Aorta (tissue), 5 donors: ENCODE measurements at regions not wholly inside any gene's neighbourhood (a gene's known extent, or its start where the extent isn't known, plus 50 kb on each side); places are given as distances from the start of the nearest gene placed in this dataset.
"Not testable (repeated sequence)": the region's sequence is repeated elsewhere in the genome, so short reads cannot be mapped to it uniquely, and the experiment has no call there.

Source experiments
- ATAC-seq: fragments of 200-7000 bp; cut with Tn5 transposase; one replicate; pipeline ENCODE4 v1.9.1; 2022; ENCODE audit warnings: moderate library complexity; ENCODE audit not compliant: low FRiP score
- DNase-seq, 2 donors: peaks; one replicate each; pipeline ENCODE4 v3.0.0-alpha.2; 2020
- H3K27ac ChIP-seq, 2 donors: one replicate each; pipeline ENCODE4 v1.5.1; 2013; ENCODE audit warnings: low read length in 2 of 2, mild to moderate bottlenecking in 2 of 2, moderate library complexity in 2 of 2, control low read depth in 1 of 2, inconsistent platforms in 1 of 2, low read depth in 1 of 2
- H3K27me3 ChIP-seq, 2 donors: one replicate each; pipeline ENCODE4 v1.6.1; 2013; ENCODE audit warnings: control low read depth in 1 of 2, low read length in 1 of 2, mild to moderate bottlenecking in 1 of 2, moderate library complexity in 1 of 2; ENCODE audit not compliant: insufficient read depth in 2 of 2, control insufficient read depth in 1 of 2
- H3K36me3 ChIP-seq, 2 donors: one replicate each; pipeline ENCODE4 v1.6.1; 2013; ENCODE audit warnings: control low read depth in 1 of 2, low read length in 1 of 2, mild to moderate bottlenecking in 1 of 2; ENCODE audit not compliant: insufficient read depth in 2 of 2, control insufficient read depth in 1 of 2
- H3K4me1 ChIP-seq, 2 donors: one replicate each; pipeline ENCODE4 v1.6.1; 2013; ENCODE audit warnings: low read length in 2 of 2, control low read depth in 1 of 2, mild to moderate bottlenecking in 1 of 2, moderate library complexity in 1 of 2; ENCODE audit not compliant: insufficient read depth in 2 of 2, control insufficient read depth in 1 of 2
- H3K4me3 ChIP-seq, 2 donors: one replicate each; pipeline ENCODE4 v1.5.1; 2013; ENCODE audit warnings: low read length in 2 of 2, control low read depth in 1 of 2, mild to moderate bottlenecking in 1 of 2
- H3K9me3 ChIP-seq: one replicate; pipeline ENCODE4 v1.6.1; 2013; ENCODE audit warnings: mild to moderate bottlenecking, low read length; ENCODE audit not compliant: control insufficient read depth
- WGBS, 2 donors: extraction: QIAGEN DNeasy Blood & Tissue Kit; methylation state at CpG; one replicate each; pipeline ENCODE4 v1.1.7; 2013; 5-methylcytosine and 5-hydroxymethylcytosine counted together
- intact Hi-C, 2 donors: fragments of 100-400 bp; cut with DNase I; formaldehyde crosslinking; loops; one replicate each; pipeline versions ENCODE4 v1.14.2 to v1.15.0; 2022
- donor health status: healthy with polysubstance abuse.
- donor health status: Bipolar disorder and iron deficiency.
- donor health status: DM: no; HTN: no; CAD: no.
- donor health status: DM: no; HTN: no; CAD: no.
- donor health status: DM: yes; HTN: yes; CAD: no.

DNA sequence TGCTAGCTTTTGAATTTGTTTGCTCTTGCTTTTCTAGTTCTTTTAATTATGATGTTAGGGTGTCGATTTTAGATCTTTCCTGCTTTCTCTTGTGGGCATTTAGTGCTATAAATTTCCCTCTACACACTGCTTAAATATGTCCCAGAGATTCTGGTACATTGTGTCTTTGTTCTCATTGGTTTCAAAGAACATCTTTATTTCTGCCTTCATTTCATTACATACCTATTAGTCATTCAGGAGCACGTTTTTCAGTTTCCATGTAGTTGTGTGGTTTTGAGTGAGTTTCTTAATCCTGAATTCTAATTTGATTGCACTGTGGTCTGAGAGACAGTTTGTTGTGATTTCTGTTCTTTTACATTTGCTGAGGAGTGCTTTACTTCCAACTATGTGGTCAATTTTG, 51.2 kb upstream of the MB21D2 start:
- 50 to 52% methylated on average over 1 to 2 of the region's 2 CpGs for WGBS, 2 donors
- DNase-seq, H3K9me3 ChIP-seq, H3K4me3 ChIP-seq, ATAC-seq, H3K4me1 ChIP-seq, H3K27me3 ChIP-seq, H3K27ac ChIP-seq, intact Hi-C loops, H3K36me3 ChIP-seq: not testable (repeated sequence)

DNA sequence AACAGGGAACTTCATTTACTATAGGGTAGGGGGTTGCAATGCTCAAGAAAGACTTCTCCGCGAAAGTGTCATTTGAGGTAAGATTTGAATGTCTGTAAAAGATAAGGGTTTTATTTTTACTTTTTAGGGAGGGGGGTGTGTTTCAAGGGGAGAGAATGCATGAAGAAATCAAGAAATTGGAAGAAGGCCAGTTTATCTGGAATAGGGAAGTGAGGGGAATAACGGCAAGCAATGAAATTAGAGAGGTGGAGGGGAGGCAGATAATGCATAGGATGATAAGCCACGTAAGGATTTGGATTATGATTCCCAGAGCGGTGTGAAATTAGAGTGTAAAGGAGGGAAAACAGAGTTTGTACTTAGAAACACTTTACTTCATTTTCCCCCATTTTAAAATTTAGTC, 63.0 kb upstream of the MB21D2 start:
- WGBS, 2 donors, result 56 to 60% methylated on average over 5 of the region's 5 CpGs
- DNase-seq, result no peak
- intact Hi-C loops, result no loop called here
- no peaks in the 10 kb centered on the region for H3K27me3 ChIP-seq
- no peak overlapping the region for H3K4me3 ChIP-seq
- no peak for ATAC-seq
- H3K27ac ChIP-seq, result no peak overlapping the region
- H3K36me3 ChIP-seq, result no peaks in the 10 kb centered on the region
- H3K4me1 ChIP-seq, result no peaks in the 10 kb centered on the region
- no peaks in the 10 kb centered on the region for H3K9me3 ChIP-seq

DNA sequence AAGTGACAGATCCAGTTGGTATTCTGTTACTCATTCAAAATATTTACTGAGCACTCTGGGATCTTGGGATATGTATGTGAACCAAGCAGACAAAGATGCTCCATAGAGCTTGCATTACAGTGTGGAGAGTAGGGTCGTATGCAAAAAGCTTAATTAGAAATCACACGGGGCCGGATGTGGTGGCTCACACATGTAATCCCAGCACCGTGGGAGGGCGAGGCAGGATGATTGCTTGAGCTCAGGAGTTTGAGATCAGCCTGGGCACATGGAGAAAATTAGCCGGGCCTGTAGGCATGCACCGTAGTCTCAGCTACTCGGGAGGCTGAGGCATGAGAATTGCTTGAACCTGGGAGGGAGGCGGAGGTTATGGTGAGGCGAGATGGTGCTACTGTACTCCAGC, 68.7 kb upstream of the MB21D2 start:
- ATAC-seq (no peak), DNase-seq (no peak)
- Histone ChIP-seq H3K27ac (no peak overlapping the region), H3K27me3 (no peaks in the 10 kb centered on the region), H3K4me3 (no peak overlapping the region), H3K4me1 (no peaks in the 10 kb centered on the region), H3K9me3 (no peaks in the 10 kb centered on the region), H3K36me3 (no peaks in the 10 kb centered on the region)
- intact Hi-C loops, result no loop called here
- WGBS, 2 donors, result 94 to 95% methylated on average over 10 of the region's 10 CpGs

DNA sequence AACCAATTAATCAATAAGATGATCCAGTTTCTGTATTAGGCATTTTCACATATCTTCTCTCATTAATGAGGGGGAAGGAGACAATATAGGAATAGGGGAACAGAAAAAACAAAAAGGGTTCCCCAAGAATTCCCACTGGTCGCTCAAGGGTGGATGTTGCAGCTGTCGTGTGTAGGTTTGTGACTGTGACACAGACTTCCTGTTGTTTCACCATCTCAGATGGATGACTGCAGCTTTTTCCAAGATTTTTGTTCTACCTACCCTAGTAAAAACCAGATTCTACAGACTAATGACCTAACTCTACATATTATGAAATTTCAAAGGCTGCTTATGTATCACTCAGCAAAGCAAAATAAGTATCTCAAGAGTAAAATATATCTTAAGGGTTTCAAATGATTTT, 73.7 kb upstream of the MB21D2 start:
- H3K27me3 ChIP-seq, result no peaks in the 10 kb centered on the region
- H3K4me3 ChIP-seq, result no peak overlapping the region
- H3K9me3 ChIP-seq, result no peaks in the 10 kb centered on the region
- H3K36me3 ChIP-seq, result no peaks in the 10 kb centered on the region
- intact Hi-C loops, result no loop called here
- H3K4me1 ChIP-seq, result no peaks in the 10 kb centered on the region
- H3K27ac ChIP-seq, result no peak overlapping the region
- DNase-seq, result no peak
- 67 to 68% methylated on average over 2 of the region's 2 CpGs for WGBS, 2 donors
- ATAC-seq, result no peak

GRCh38 chr3:192992361-192992760, 74.7 kb upstream of the MB21D2 start:
- intact Hi-C loops, result no loop called here
- H3K36me3 ChIP-seq, result no peaks in the 10 kb centered on the region
- no peak overlapping the region for H3K27ac ChIP-seq
- H3K9me3 ChIP-seq, result no peaks in the 10 kb centered on the region
- no peak overlapping the region for H3K4me3 ChIP-seq
- no peaks in the 10 kb centered on the region for H3K4me1 ChIP-seq
- ATAC-seq, result no peak
- no peak for DNase-seq
- H3K27me3 ChIP-seq, result no peaks in the 10 kb centered on the region
- 78 to 82% methylated on average over 6 of the region's 6 CpGs for WGBS, 2 donors

GRCh38 chr3:192993411-192993810, 75.8 kb upstream of the MB21D2 start:
- intact Hi-C loops, result no loop called here
- WGBS, 2 donors, result 51 to 53% methylated on average over 3 of the region's 3 CpGs
- H3K9me3 ChIP-seq, result no peaks in the 10 kb centered on the region
- no peak for ATAC-seq
- DNase-seq, result no peak
- no peak overlapping the region for H3K27ac ChIP-seq
- no peaks in the 10 kb centered on the region for H3K27me3 ChIP-seq
- H3K36me3 ChIP-seq, result no peaks in the 10 kb centered on the region
- H3K4me3 ChIP-seq, result no peak overlapping the region
- no peaks in the 10 kb centered on the region for H3K4me1 ChIP-seq

GRCh38 chr3:193001113-193001512, 83.5 kb upstream of the MB21D2 start:
- H3K36me3 ChIP-seq, H3K4me1 ChIP-seq, DNase-seq, H3K27ac ChIP-seq, H3K4me3 ChIP-seq, ATAC-seq, H3K9me3 ChIP-seq, H3K27me3 ChIP-seq, intact Hi-C loops: not testable (repeated sequence)
- WGBS, 2 donors, result 89 to 92% methylated on average over 5 of the region's 5 CpGs

- 6 to 16% methylated on average over 1 of the region's 1 CpG for WGBS, 2 donors
- H3K27ac ChIP-seq, H3K4me3 ChIP-seq, H3K9me3 ChIP-seq, H3K4me1 ChIP-seq, H3K27me3 ChIP-seq, H3K36me3 ChIP-seq, ATAC-seq, intact Hi-C loops, DNase-seq: not testable (repeated sequence)
Observed at GRCh38 chr3:193003624-193004023, 86.0 kb upstream of the MB21D2 start.

DNA sequence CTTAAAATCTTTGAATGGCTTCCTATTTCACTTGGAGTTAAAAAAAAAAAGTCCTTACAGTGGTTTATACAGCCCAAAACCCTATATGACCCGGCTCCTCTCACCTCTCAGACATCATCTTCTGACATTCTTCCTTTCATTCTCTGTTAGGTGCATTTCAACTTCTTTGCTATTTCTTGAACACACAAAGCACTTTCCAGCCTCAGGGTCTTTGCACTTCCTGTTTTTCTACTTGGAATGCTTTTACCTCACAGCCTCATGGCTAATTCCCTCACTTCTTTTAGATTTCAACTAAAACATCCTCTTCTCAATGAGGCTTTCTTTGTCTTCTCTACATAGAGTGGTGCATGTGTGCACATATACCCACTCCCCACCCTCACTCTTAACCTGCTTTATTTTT, 91.0 kb upstream of the MB21D2 start:
- H3K4me1 ChIP-seq, result peaks cover 0 to 2% of the 10 kb centered on the region in 2 donors
- no peaks in the 10 kb centered on the region for H3K36me3 ChIP-seq
- no peaks in the 10 kb centered on the region for H3K27me3 ChIP-seq
- no peak overlapping the region for H3K27ac ChIP-seq
- 93 to 100% methylated on average over 1 of the region's 1 CpG for WGBS, 2 donors
- no peak for DNase-seq
- H3K9me3 ChIP-seq, result peaks cover 2% of the 10 kb centered on the region
- no peak for ATAC-seq
- H3K4me3 ChIP-seq, result no peak overlapping the region
- intact Hi-C loops, result no loop called here
